Psoas muscle (tissue), 7 donors: ENCODE measurements at regions not wholly inside any gene's neighbourhood (a gene's known extent, or its start where the extent isn't known, plus 50 kb on each side); places are given as distances from the start of the nearest gene placed in this dataset.

ENCODE experiments used
- ATAC-seq, 4 donors: fragments of 200-7000 bp; cut with Tn5 transposase; one replicate each; pipeline ENCODE4 v1.9.1; 2020; ENCODE audit warnings: moderate library complexity in 3 of 4, mild to moderate bottlenecking in 2 of 4
- DNase-seq, 2 donors: peaks; one replicate each; pipeline ENCODE4 v3.0.0-alpha.2; 2020
- H3K27ac ChIP-seq: fragments of 200-600 bp; one replicate; pipeline ENCODE4 v1.8.0; 2022
- H3K27me3 ChIP-seq, 3 donors: fragments of 200-600 bp in 1 of 3; one replicate each; pipeline versions ENCODE4 v1.6.1 to v1.8.0; 2013 to 2022; ENCODE audit warnings: low read length in 2 of 3, mild to moderate bottlenecking in 2 of 3, moderate library complexity in 1 of 3; ENCODE audit not compliant: insufficient read depth in 3 of 3
- H3K36me3 ChIP-seq, 2 donors: fragments of 200-600 bp in 1 of 2; one replicate each; pipeline versions ENCODE4 v1.6.1 to v1.8.0; 2013 to 2022; ENCODE audit warnings: low read depth in 1 of 2, mild to moderate bottlenecking in 1 of 2, moderate library complexity in 1 of 2; ENCODE audit not compliant: insufficient read depth in 1 of 2
- H3K4me1 ChIP-seq: fragments of 200-600 bp; one replicate; pipeline ENCODE4 v1.8.0; 2022
- H3K4me3 ChIP-seq: fragments of 200-600 bp; one replicate; pipeline ENCODE4 v1.8.0; 2022; ENCODE audit warnings: mild to moderate bottlenecking
- H3K9me3 ChIP-seq: fragments of 200-600 bp; one replicate; pipeline ENCODE4 v1.8.0; 2022
- CTCF ChIP-seq: fragments of 200-600 bp; IDR thresholded peaks from one replicate; pipeline ENCODE4 v1.8.0; 2022; ENCODE audit warnings: antibody characterized with exemption
- WGBS, 3 donors: extraction: QIAGEN DNeasy Blood & Tissue Kit; methylation state at CpG; one replicate each; pipeline versions ENCODE4 v1.1.6 to v1.1.7; 2013; 5-methylcytosine and 5-hydroxymethylcytosine counted together
- intact Hi-C, 2 donors: fragments of 100-400 bp; cut with DNase I; formaldehyde crosslinking; loops; one replicate each; pipeline versions ENCODE4 v1.11.0 to v1.14.2; 2022
- donor health status: healthy with polysubstance abuse.
- donor health status: DM: no; HTN: no; CAD: no; lungs with moderate emphysema.
- donor health status: Bipolar disorder and iron deficiency.
- donor health status: healthy.
- donor health status: DM: yes; HTN: yes; CAD: no.
- donor health status: DM: no; HTN: no; CAD: no.
- donor health status: DM: yes; HTN: yes; CAD: no.

DNA sequence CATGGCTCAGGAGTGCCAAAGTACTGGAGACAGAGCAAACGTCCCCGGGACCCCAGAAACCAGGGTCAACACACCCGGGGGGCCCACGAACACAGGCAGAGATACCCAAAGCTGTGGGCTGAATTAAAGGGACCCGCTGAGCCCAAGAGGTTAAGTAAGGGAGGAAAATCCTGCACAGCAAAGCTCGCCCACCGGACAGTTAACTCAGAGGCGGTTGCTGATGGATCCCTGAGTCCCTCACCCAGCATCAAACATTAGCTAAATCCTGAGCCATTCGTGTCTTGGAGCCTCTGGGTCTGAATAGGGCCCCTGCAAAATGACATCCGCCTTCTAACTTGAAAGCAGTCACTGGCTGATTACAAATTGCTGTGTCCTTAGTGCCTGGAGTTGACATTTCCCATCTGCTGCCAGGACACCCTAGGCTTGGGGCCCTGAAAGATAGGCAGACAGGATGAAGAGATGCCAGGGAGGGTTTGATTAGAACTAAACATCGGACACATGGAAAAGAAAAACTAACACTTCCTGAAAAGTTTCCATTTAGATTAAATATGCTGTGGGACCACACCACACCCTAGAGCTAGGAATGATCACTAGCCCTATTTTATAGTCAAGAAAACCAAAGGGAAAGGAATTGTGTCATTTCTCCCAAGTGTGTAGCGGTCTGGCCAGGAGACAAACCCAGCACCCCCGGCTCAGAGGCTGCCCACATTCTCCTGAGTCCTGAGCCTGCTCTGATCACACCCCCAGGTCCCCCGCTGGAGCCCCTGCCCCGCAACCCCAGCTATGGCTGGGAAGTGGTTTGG lies 239.3 kb downstream of the NPHP4 start:
- no peak overlapping the region for H3K27ac ChIP-seq
- no peaks in the 10 kb centered on the region for H3K36me3 ChIP-seq
- no peak for ATAC-seq
- intact Hi-C loops, result no loop called here
- DNase-seq, result no peak
- 78 to 82% (median 78%) methylated on average over 15 of the region's 15 CpGs for WGBS, 3 donors
- peaks cover 0 to 23% (median 6%) of the 10 kb centered on the region in 3 donors for H3K27me3 ChIP-seq
- H3K4me1 ChIP-seq, result no peaks in the 10 kb centered on the region
- no peak for TF ChIP-seq CTCF
- no peak overlapping the region for H3K4me3 ChIP-seq
- no peaks in the 10 kb centered on the region for H3K9me3 ChIP-seq

GRCh38 chr1:5751833-5752745 lies 240.1 kb downstream of the NPHP4 start:
- WGBS, 3 donors, result 61 to 71% (median 66%) methylated on average over 14 of the region's 14 CpGs
- intact Hi-C loops, result no loop called here

GRCh38 chr1:5751163-5751540 lies 241.1 kb downstream of the NPHP4 start:
- Histone ChIP-seq H3K9me3 (no peaks in the 10 kb centered on the region), H3K36me3 (no peaks in the 10 kb centered on the region), H3K4me1 (no peaks in the 10 kb centered on the region), H3K27me3 (peaks cover 0 to 31% (median 6%) of the 10 kb centered on the region in 3 donors), H3K27ac (no peak overlapping the region), H3K4me3 (no peak overlapping the region)
- ATAC-seq (no peak), DNase-seq (no peak)
- 37 to 50% (median 48%) methylated on average over 11 of the region's 11 CpGs for WGBS, 3 donors
- intact Hi-C loops, result no loop called here
- TF ChIP-seq CTCF, result no peak

More at GRCh38 chr1:5751833-5752745, 240.1 kb downstream of the NPHP4 start:
- H3K27ac ChIP-seq, result no peak overlapping the region
- ATAC-seq (no peak), DNase-seq (no peak)
- H3K27me3 ChIP-seq, result peaks cover 0 to 23% (median 6%) of the 10 kb centered on the region in 3 donors
- no peaks in the 10 kb centered on the region for H3K4me1 ChIP-seq
- no peaks in the 10 kb centered on the region for H3K9me3 ChIP-seq
- no peak overlapping the region for H3K4me3 ChIP-seq
- TF ChIP-seq CTCF, result no peak
- no peaks in the 10 kb centered on the region for H3K36me3 ChIP-seq

GRCh38 chr1:5750186-5751162 lies 241.8 kb downstream of the NPHP4 start:
- TF ChIP-seq CTCF, result no peak
- ATAC-seq (no peak), DNase-seq (no peak)
- H3K36me3 ChIP-seq, result no peaks in the 10 kb centered on the region
- no peaks in the 10 kb centered on the region for H3K4me1 ChIP-seq
- no peaks in the 10 kb centered on the region for H3K9me3 ChIP-seq
- H3K4me3 ChIP-seq, result no peak overlapping the region
- H3K27me3 ChIP-seq, result peaks cover 0 to 38% (median 6%) of the 10 kb centered on the region in 3 donors
- 82 to 88% (median 87%) methylated on average over 16 of the region's 16 CpGs for WGBS, 3 donors
- intact Hi-C loops, result no loop called here
- H3K27ac ChIP-seq, result no peak overlapping the region
